ENCODE measurements at regions not wholly inside any gene's neighbourhood (a gene's known extent, or its start where the extent isn't known, plus 50 kb on each side); places are given as distances from the start of the nearest gene placed in this dataset.

DNA sequence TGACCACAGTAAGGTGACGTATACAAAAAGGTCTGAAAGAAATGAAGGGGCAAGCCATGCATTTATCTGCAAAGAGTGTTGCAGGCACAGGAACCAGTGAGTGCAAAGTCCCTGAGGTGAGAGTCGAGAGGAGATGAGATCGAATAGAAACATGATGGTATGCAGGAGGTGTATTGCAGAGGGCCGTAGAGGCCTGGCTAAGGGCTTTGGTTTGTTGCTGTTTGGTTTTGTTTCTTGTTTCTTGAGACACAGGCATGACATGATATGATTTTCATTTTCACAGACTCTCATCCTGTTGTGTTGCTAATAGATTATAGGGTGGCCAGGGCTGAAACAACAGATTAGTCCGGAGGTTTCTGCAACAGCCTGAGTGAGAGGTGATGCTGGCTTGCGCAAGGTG, 80.4 kb downstream of the HSPH1 start:
- no peak for DNase-seq

GRCh38 chr13:31074756-31075155, 86.9 kb downstream of the HSPH1 start:
- DNase-seq = no peak

- no peak for DNase-seq
Measured at GRCh38 chr13:31073859-31074718, 87.6 kb downstream of the HSPH1 start.

GRCh38 chr13:31072041-31072440, 89.7 kb downstream of the HSPH1 start:
- no peak for DNase-seq

GRCh38 chr13:31069808-31070534, 91.7 kb downstream of the HSPH1 start:
- DNase-seq = no peak

- no peak for DNase-seq
Measured at GRCh38 chr13:31068119-31068423, 93.6 kb downstream of the HSPH1 start.

- no peak for DNase-seq
Measured at GRCh38 chr13:31067416-31068118, 94.1 kb downstream of the HSPH1 start.

DNA sequence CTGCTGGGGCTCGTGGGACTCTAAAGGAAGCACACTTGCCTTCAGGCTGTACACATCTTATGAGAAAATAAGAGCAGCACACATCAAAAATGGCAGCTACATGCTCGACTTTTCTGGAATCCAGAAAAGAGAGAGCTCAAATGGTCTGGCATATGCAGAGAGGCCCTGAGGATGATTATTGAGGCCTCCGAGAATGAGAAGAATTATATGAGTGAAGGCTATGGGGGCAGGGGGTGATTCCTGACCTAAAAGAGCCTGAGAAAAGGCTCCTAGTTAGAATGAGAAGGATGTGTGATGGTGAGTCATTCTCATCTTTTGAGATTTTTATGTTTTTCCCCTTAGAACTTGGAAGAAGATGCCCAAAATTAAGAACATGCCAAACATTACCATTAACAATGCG, 97.1 kb downstream of the HSPH1 start:
- no peak for DNase-seq

GRCh38 chr13:31063772-31064171, 97.9 kb downstream of the HSPH1 start:
- no peak for DNase-seq

DNA sequence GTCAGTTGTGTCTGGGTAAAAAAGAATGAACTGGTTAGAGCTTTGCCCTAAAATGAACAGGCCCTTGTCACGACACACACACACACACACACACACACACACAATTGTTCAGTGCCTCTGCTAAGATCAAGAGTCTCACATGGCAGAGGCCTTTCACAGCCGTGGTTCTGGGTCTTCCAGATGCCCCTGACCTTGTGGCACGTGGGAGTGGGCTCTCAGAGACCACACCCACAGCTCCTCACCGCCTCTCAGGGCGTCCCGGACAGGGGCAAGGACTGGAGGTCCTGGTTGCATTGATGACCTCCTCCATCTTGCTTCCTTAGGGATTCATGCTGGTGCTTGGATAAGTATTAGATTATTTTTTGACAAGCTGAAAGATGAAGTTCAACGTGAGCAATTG, 101.0 kb downstream of the HSPH1 start:
- DNase-seq = no peak

DNA sequence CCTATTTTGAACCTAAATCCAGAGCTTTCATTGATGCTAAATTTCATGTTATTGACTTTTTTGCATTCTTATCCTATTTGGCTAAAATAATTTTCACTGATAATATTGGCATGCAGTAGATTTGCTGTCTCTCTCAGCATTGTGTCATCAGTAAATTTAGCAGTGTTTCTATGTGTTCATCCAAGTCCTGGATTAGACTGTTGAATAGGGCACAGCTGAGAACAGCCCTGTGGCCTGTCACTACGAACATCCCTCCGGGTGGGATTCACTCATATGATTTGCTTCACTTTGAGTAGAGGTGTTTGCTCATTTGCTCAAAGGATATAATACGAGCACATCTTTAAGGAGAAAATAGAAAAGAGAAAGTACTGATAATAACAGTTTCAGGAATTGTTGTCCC, 101.5 kb downstream of the HSPH1 start:
- no peak for DNase-seq

DNA sequence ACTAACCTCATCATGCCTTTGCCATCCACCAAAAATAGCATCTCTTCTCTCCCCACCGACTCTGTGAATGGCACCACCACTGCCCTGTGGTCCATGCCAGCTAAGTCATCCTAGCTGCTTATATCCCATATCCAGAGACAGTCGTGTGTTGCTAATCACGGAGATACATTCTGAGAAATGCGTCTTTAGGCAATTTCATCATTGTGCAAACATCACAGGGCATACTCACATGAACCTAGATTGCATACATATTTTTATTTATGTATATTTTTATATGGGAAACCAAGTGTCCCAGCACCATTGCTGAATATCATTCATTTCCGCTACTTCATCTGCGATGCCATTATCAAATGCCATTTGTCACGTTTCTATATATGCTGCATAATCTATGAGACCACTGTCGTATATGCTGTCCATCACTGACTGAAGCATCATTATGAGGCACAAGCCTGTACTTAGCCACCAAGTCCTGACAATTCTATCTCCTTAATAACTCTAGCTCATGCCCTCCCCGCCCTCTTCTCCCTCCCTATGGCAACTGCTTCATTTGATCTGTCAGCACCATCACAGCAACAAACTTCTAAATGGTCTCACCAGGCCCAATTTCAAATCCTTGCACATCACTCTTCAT, 104.2 kb downstream of the HSPH1 start:
- no peak for DNase-seq

- DNase-seq = no peak
Measured at GRCh38 chr13:31056644-31057271, 104.9 kb downstream of the HSPH1 start.

DNA sequence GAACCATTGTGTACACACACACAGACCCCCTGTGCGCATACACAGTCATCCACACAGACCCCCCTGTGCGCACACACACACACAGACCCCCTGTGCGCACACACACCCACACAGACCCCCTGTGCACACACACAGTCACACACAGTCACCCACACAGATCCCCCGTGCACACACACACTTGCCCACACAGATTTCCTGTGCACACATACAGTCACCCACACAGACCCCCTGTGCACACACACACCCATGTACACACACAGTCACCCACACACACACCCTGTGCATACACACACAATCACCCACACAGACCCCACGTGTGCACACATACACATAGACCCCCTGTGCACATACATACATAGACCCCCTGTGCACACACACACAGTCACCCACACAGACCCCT, 106.1 kb downstream of the HSPH1 start:
- DNase-seq = no peak

DNA sequence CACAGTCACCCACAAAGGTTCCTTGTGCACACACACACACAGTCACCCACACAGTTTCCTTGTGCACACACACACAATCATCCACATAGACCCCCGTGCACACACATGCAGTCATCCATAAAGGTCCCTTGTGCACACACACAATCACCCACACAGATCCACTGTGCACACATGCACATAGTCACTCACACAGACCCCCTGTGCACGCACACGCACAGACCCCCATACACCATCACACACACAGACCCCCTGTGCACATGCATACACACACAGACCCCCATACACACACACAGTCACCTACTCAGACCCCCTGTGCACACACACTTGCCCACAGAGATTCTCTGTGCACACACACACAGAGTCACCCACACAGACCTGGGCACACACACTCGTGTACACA, 107.1 kb downstream of the HSPH1 start:
- DNase-seq = no peak

DNA sequence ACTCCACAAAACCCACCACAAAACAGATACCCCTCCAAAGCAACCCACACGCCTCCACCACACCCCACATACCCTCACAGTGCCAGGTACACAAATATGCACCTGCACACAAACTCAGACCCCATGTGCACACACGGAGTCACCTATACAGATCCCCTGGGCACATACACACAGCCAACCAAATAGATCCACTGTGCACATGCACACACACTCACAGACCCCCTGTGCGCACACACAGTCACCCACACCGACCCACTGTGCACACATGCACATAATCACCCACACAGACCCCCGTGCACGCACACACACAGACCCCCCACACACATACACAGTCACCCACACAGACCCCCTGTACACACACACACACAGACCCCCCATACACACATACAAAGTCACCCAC, 107.8 kb downstream of the HSPH1 start:
- no peak for DNase-seq

- DNase-seq = no peak
Measured at GRCh38 chr13:31053091-31053490, 108.6 kb downstream of the HSPH1 start.

GRCh38 chr13:31052478-31052877, 109.2 kb downstream of the HSPH1 start:
- DNase-seq = no peak

- DNase-seq = no peak
Measured at GRCh38 chr13:31051999-31052398, 109.7 kb downstream of the HSPH1 start.

- no peak for DNase-seq
Measured at GRCh38 chr13:31050486-31051400, 111.0 kb downstream of the HSPH1 start.

DNA sequence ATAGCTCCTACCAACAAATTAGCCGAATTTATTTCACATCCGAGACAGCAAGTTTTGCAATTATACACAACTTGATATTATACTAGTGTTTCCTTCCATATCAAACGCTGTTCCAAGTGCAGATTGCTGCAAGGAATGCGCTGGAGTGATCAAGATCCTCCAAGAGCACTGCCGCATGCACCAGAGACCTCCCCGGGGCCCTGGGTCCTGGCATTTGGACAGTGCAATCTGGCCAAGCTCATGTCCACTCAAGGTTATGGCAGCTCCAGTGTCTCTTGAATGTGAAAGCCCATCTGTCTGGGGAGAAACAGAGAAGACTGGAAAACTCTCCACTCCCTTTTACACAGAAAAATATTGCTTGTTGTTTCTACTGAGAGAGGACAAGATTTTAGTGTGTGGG, 111.9 kb downstream of the HSPH1 start:
- DNase-seq = no peak

DNA sequence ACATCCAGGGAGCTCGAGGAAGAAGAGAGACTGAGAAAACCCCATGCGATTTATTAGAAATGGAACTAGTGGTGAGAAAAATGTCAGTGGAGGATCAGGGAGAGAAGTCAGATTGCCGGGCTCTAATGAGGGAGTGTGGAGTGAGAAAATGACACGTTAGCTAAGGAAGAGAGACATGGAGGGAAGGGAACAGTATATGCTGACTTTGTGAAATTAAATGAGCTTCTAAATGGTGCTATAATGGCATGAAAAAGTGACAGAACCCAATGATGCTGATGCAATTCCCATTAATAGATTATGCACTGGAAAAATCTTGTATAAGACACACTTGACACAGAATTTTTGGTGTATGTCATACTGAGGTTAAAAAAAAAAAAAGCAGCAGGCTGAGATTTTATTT, 112.6 kb downstream of the HSPH1 start:
- DNase-seq = no peak

Data from stimulated activated CD4-positive, alpha-beta T cell treated with anti-CD3 and anti-CD28 coated beads, Interleukin-4, amount 100 ng/mL, for 4 hours (primary cell).